KMS-11 (cell line): ENCODE measurements at regions not wholly inside any gene's neighbourhood (a gene's known extent, or its start where the extent isn't known, plus 50 kb on each side); places are given as distances from the start of the nearest gene placed in this dataset.

Experiments used
- H2AFZ ChIP-seq: fragments of 200-600 bp; sonication (generic); 2 replicates; pipeline ENCODE4 v1.6.1; 2016; ENCODE audit warnings: antibody characterized with exemption, mixed run types, low read depth
- H3K27ac ChIP-seq: fragments of 200-600 bp; sonication (generic); 2 replicates; pipeline ENCODE4 v1.6.1; 2016; ENCODE audit warnings: mild to moderate bottlenecking, mixed run types
- H3K27me3 ChIP-seq: fragments of 200-600 bp; sonication (generic); 2 replicates; pipeline ENCODE4 v1.6.1; 2017; ENCODE audit warnings: mild to moderate bottlenecking, low read depth, mixed run types, moderate library complexity; ENCODE audit not compliant: insufficient read depth
- H3K36me3 ChIP-seq: fragments of 200-600 bp; sonication (generic); 2 replicates; pipeline ENCODE4 v1.6.1; 2017; ENCODE audit warnings: mild to moderate bottlenecking, mixed run types; ENCODE audit not compliant: insufficient read depth
- H3K4me1 ChIP-seq: fragments of 200-600 bp; sonication (generic); 2 replicates; pipeline ENCODE4 v1.6.1; 2016; ENCODE audit warnings: mild to moderate bottlenecking, low read depth, mixed run types; ENCODE audit not compliant: poor library complexity, severe bottlenecking
- H3K4me2 ChIP-seq: fragments of 200-600 bp; sonication (generic); 2 replicates; pipeline ENCODE4 v1.7.0; 2016; ENCODE audit warnings: mild to moderate bottlenecking, mixed run types
- H3K4me3 ChIP-seq: fragments of 200-600 bp; sonication (generic); IDR thresholded peaks from 2 replicates; pipeline ENCODE4 v1.6.1; 2017; ENCODE audit warnings: low read depth, low read length, mixed read lengths; ENCODE audit not compliant: insufficient read depth
- H3K79me2 ChIP-seq: fragments of 200-600 bp; sonication (generic); 2 replicates; pipeline ENCODE4 v1.6.1; 2016; ENCODE audit warnings: low read depth, mixed run types; ENCODE audit not compliant: insufficient read depth
- H3K9ac ChIP-seq: fragments of 200-600 bp; sonication (generic); 2 replicates; pipeline ENCODE4 v1.6.1; 2016; ENCODE audit warnings: mild to moderate bottlenecking, mixed run types
- H4K20me1 ChIP-seq: fragments of 200-600 bp; sonication (generic); 2 replicates; pipeline ENCODE4 v1.6.1; 2016; ENCODE audit warnings: mild to moderate bottlenecking, mixed run types; ENCODE audit not compliant: insufficient read depth
- TF ChIP-seq, protein P1 (sequence below): fragments of 200-600 bp; sonication (generic); conservative IDR thresholded peaks from 2 replicates; pipeline ENCODE4 v1.6.1; 2017; ENCODE audit warnings: low read depth, mild to moderate bottlenecking, antibody characterized with exemption, low read length, moderate library complexity, mixed read lengths

- no peak overlapping the region for H2AFZ ChIP-seq
- no peaks in the 10 kb centered on the region for H3K27me3 ChIP-seq
- no peak overlapping the region for H3K4me3 ChIP-seq
- no peak overlapping the region for H3K9ac ChIP-seq
- H3K27ac ChIP-seq: no peak overlapping the region
- no peaks in the 10 kb centered on the region for H4K20me1 ChIP-seq
- H3K4me2 ChIP-seq: no peak overlapping the region
- no peaks in the 10 kb centered on the region for H3K4me1 ChIP-seq
- TF ChIP-seq, protein P1, sequence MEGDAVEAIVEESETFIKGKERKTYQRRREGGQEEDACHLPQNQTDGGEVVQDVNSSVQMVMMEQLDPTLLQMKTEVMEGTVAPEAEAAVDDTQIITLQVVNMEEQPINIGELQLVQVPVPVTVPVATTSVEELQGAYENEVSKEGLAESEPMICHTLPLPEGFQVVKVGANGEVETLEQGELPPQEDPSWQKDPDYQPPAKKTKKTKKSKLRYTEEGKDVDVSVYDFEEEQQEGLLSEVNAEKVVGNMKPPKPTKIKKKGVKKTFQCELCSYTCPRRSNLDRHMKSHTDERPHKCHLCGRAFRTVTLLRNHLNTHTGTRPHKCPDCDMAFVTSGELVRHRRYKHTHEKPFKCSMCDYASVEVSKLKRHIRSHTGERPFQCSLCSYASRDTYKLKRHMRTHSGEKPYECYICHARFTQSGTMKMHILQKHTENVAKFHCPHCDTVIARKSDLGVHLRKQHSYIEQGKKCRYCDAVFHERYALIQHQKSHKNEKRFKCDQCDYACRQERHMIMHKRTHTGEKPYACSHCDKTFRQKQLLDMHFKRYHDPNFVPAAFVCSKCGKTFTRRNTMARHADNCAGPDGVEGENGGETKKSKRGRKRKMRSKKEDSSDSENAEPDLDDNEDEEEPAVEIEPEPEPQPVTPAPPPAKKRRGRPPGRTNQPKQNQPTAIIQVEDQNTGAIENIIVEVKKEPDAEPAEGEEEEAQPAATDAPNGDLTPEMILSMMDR: no peak
- no peaks in the 10 kb centered on the region for H3K79me2 ChIP-seq
- no peaks in the 10 kb centered on the region for H3K36me3 ChIP-seq
Measured at GRCh38 chr16:8292271-8292670, 298.0 kb downstream of the TMEM114 start.

- Histone ChIP-seq H3K4me1 (no peaks in the 10 kb centered on the region), H3K27me3 (no peaks in the 10 kb centered on the region)
- TF ChIP-seq, protein P1: no peak
Measured at GRCh38 chr16:8286348-8286747, 304.0 kb downstream of the TMEM114 start.

GRCh38 chr16:8283195-8283594 lies 307.1 kb downstream of the TMEM114 start:
- Histone ChIP-seq H3K9ac (no peak overlapping the region), H3K27me3 (no peaks in the 10 kb centered on the region), H3K4me1 (no peaks in the 10 kb centered on the region), H3K79me2 (no peaks in the 10 kb centered on the region), H2AFZ (no peak overlapping the region), H3K36me3 (no peaks in the 10 kb centered on the region), H3K27ac (no peak overlapping the region), H4K20me1 (no peaks in the 10 kb centered on the region), H3K4me3 (no peak overlapping the region), H3K4me2 (no peak overlapping the region)
- TF ChIP-seq, protein P1: no peak

More at GRCh38 chr16:8286348-8286747, 304.0 kb downstream of the TMEM114 start:
- H3K36me3 ChIP-seq: no peaks in the 10 kb centered on the region
- no peak overlapping the region for H3K4me2 ChIP-seq
- H2AFZ ChIP-seq: no peak overlapping the region
- H3K9ac ChIP-seq: no peak overlapping the region
- no peaks in the 10 kb centered on the region for H4K20me1 ChIP-seq
- no peak overlapping the region for H3K27ac ChIP-seq
- H3K4me3 ChIP-seq: no peak overlapping the region
- H3K79me2 ChIP-seq: no peaks in the 10 kb centered on the region

DNA sequence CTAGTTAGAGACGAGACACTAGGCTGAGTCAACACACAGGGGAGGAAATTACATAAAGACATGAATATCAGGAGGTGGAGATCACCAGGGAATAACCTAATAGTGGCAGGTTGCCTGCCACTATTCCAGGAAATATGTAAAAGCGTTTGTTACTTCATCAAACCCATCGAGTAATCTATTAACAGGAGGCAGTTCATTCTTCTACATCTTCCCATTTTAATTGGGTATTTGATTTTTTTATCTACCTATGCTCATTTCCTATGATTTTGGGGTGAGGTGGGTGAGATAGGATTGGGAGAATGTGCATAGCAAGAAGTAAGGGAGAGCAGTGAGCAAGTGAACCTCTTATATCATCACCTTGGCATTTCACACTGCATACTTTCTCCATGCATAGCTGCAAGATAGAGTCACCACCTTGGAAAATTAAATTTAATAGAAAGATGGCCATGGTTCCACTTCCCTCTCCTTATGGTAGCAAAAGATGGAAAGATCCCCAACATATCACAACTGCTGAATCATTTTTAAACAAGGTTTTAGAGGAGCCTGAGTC lies 312.2 kb downstream of the TMEM114 start:
- Histone ChIP-seq H3K27ac (no peak overlapping the region), H3K4me1 (no peaks in the 10 kb centered on the region), H4K20me1 (no peaks in the 10 kb centered on the region), H3K9ac (no peak overlapping the region), H3K36me3 (no peaks in the 10 kb centered on the region), H3K27me3 (no peaks in the 10 kb centered on the region), H3K4me2 (no peak overlapping the region), H3K79me2 (no peaks in the 10 kb centered on the region), H2AFZ (no peak overlapping the region), H3K4me3 (no peak overlapping the region)
- TF ChIP-seq, protein P1: no peak
